ENCODE measurements at regions not wholly inside any gene's neighbourhood (a gene's known extent, or its start where the extent isn't known, plus 50 kb on each side); places are given as distances from the start of the nearest gene placed in this dataset.

DNA sequence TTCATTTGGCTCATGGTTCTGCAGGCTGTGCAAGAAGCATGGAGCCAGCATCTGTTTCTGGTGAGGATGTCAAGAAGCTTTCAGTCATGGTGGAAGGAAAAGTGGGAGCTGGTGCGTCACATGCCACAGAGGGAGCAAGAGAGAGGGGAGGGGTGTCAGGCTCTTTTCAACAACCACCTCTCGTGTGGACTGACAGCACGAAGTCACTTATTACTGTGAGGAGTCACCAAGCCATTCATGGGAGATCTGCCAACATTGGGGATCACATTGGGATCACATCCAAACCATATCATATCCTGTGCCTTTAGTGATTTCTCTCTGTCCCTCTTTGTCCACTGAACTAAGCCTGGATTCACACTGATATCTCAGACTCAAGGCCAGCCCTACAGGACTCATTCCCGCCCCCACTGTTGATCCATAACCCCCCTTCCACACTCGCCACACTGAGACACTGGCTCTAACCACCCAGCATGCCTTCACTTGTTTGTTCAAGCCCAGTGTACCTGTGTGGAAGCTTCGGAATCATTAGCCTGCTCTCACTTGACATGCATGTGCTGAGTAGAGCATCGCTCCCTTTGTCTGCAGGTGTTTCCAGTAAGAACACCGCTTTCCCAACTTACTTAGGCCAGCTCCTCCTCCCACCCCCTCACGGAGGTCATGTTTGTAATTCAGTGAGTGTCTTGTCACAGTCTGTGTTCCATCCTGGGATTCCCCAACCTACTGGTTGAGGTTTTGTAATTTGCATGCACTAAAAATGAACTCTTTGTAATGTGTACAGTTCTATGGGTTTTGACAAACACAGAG is 132.2 kb downstream of the KLF13 start:
- Histone ChIP-seq H4K20me1 (ENCODE audit: insufficient read depth, low read depth, low read length) (no peaks in the 10 kb centered on the region), H3K4me2 (ENCODE audit: low read depth, low read length, poor library complexity, severe bottlenecking) (peak overlapping the region; percentile 27), H3K27ac (ENCODE audit: low read length) (no peak overlapping the region)

DNA sequence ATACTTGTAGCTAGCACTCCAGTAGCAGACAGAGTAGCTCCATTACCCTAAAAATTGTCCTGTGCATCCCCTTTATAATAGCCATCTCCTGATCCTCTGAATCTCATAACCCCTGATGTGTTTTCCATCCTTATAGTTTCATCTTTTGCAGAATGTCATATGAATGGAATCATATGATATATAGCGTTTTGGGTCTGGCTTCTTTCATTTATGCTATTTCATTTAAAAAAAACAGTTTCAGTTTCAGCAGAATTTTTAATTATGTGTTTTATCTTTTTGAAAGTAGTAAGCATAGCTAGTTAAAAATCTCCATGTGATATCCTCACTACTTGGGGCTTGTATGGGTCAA is 132.7 kb downstream of the KLF13 start:
- Histone ChIP-seq H3K9me3 (ENCODE audit: low read length) (no peaks in the 10 kb centered on the region), H3K79me2 (ENCODE audit: low read length) (no peaks in the 10 kb centered on the region), H2AFZ (ENCODE audit: low read length) (no peak overlapping the region), H3K4me1 (ENCODE audit: low read length) (peaks cover 26% of the 10 kb centered on the region), H3K27ac (ENCODE audit: low read length) (no peak overlapping the region), H4K20me1 (ENCODE audit: insufficient read depth, low read depth, low read length) (no peaks in the 10 kb centered on the region), H3K36me3 (ENCODE audit: insufficient read depth, low read length) (no peaks in the 10 kb centered on the region), H3K9me2 (replicated peaks; ENCODE audit: insufficient read depth, low read length) (no peaks in the 10 kb centered on the region), H3K4me3 (ENCODE audit: low read length) (no peak overlapping the region), H3K9ac (ENCODE audit: low read length) (no peak overlapping the region), H3K4me2 (ENCODE audit: low read depth, low read length, poor library complexity, severe bottlenecking) (peak overlapping the region; percentile 27), H3K27me3 (ENCODE audit: low read length) (peaks cover 2% of the 10 kb centered on the region; the same call in 1 of the 2 replicates)
- no peak for DNase-seq

More for the DNA sequence above, 132.2 kb downstream of the KLF13 start:
- Histone ChIP-seq H3K9ac (ENCODE audit: low read length) (no peak overlapping the region), H3K27me3 (ENCODE audit: low read length) (peaks cover 2% of the 10 kb centered on the region; the same call in 1 of the 2 replicates), H3K9me2 (replicated peaks; ENCODE audit: insufficient read depth, low read length) (no peaks in the 10 kb centered on the region), H2AFZ (ENCODE audit: low read length) (no peak overlapping the region), H3K9me3 (ENCODE audit: low read length) (no peaks in the 10 kb centered on the region), H3K4me1 (ENCODE audit: low read length) (peaks cover 26% of the 10 kb centered on the region), H3K79me2 (ENCODE audit: low read length) (no peaks in the 10 kb centered on the region), H3K36me3 (ENCODE audit: insufficient read depth, low read length) (no peaks in the 10 kb centered on the region), H3K4me3 (ENCODE audit: low read length) (no peak overlapping the region)
- no peak for DNase-seq

- DNase-seq: no peak
- no peaks in the 10 kb centered on the region for H4K20me1 ChIP-seq (ENCODE audit: insufficient read depth, low read depth, low read length)
- H3K9me3 ChIP-seq (ENCODE audit: low read length): no peaks in the 10 kb centered on the region
- H3K9me2 ChIP-seq (replicated peaks; ENCODE audit: insufficient read depth, low read length): no peaks in the 10 kb centered on the region
- no peaks in the 10 kb centered on the region for H3K36me3 ChIP-seq (ENCODE audit: insufficient read depth, low read length)
- H3K27me3 ChIP-seq (ENCODE audit: low read length): no peaks in the 10 kb centered on the region; the same call in 1 of the 2 replicates
- H3K9ac ChIP-seq (ENCODE audit: low read length): no peak overlapping the region
- no peak overlapping the region for H3K4me3 ChIP-seq (ENCODE audit: low read length)
- H3K4me1 ChIP-seq (ENCODE audit: low read length): peaks cover 26% of the 10 kb centered on the region
- H3K27ac ChIP-seq (ENCODE audit: low read length): no peak overlapping the region
- no peak overlapping the region for H2AFZ ChIP-seq (ENCODE audit: low read length)
- H3K79me2 ChIP-seq (ENCODE audit: low read length): no peaks in the 10 kb centered on the region
- no peak overlapping the region for H3K4me2 ChIP-seq (ENCODE audit: low read depth, low read length, poor library complexity, severe bottlenecking)
Measured at GRCh38 chr15:31461375-31461774, 134.7 kb downstream of the KLF13 start.

DNA sequence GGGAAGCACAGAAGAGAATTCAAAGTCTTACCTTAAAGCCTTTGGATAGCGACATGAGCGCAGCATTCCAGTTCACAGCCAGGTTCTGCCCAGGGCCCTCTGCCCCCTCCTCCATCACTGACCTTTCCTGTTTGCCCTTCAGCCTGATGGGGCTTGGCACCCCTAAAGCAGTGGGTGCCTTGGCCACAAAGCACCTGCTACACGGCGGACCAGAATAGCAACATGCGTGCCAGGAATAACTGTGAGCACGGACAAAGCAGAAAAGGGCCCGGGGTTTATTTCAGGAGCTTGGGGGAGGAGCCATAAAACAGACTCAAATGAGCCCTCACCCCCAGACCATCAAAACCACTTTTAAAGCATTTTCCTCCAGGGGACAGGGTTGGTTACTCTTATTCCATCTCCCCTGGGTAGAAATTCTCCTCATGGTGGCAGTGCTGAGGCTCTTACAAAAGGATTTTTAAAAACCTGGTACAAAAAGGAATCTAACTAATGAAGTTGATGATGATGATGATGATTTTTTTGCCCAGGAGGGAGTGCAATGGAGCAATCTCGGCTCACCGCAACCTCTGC is 135.4 kb downstream of the KLF13 start:
- Histone ChIP-seq H3K79me2 (ENCODE audit: low read length) (no peaks in the 10 kb centered on the region), H3K27me3 (ENCODE audit: low read length) (no peaks in the 10 kb centered on the region; the same call in 1 of the 2 replicates), H3K27ac (ENCODE audit: low read length) (no peak overlapping the region), H2AFZ (ENCODE audit: low read length) (no peak overlapping the region), H3K9me3 (ENCODE audit: low read length) (no peaks in the 10 kb centered on the region), H3K4me1 (ENCODE audit: low read length) (peaks cover 26% of the 10 kb centered on the region), H3K4me3 (ENCODE audit: low read length) (no peak overlapping the region), H3K9me2 (replicated peaks; ENCODE audit: insufficient read depth, low read length) (no peaks in the 10 kb centered on the region), H4K20me1 (ENCODE audit: insufficient read depth, low read depth, low read length) (no peaks in the 10 kb centered on the region), H3K9ac (ENCODE audit: low read length) (no peak overlapping the region), H3K4me2 (ENCODE audit: low read depth, low read length, poor library complexity, severe bottlenecking) (no peak overlapping the region), H3K36me3 (ENCODE audit: insufficient read depth, low read length) (no peaks in the 10 kb centered on the region)
- DNase-seq: no peak

- no peaks in the 10 kb centered on the region for H3K79me2 ChIP-seq (ENCODE audit: low read length)
- H3K36me3 ChIP-seq (ENCODE audit: insufficient read depth, low read length): no peaks in the 10 kb centered on the region
- no peaks in the 10 kb centered on the region for H3K9me3 ChIP-seq (ENCODE audit: low read length)
- H3K9ac ChIP-seq (ENCODE audit: low read length): no peak overlapping the region
- H3K27ac ChIP-seq (ENCODE audit: low read length): no peak overlapping the region
- H2AFZ ChIP-seq (ENCODE audit: low read length): no peak overlapping the region
- H3K27me3 ChIP-seq (ENCODE audit: low read length): 0 out of 2 replicates have a peak, but pooled peaks cover 4% of the 10 kb centered on the region
- no peaks in the 10 kb centered on the region for H3K9me2 ChIP-seq (replicated peaks; ENCODE audit: insufficient read depth, low read length)
- H4K20me1 ChIP-seq (ENCODE audit: insufficient read depth, low read depth, low read length): no peaks in the 10 kb centered on the region
- peaks cover 13% of the 10 kb centered on the region for H3K4me1 ChIP-seq (ENCODE audit: low read length)
- H3K4me3 ChIP-seq (ENCODE audit: low read length): no peak overlapping the region
- DNase-seq: no peak
- no peak overlapping the region for H3K4me2 ChIP-seq (ENCODE audit: low read depth, low read length, poor library complexity, severe bottlenecking)
Measured at GRCh38 chr15:31463521-31464102, 137.0 kb downstream of the KLF13 start.

DNA sequence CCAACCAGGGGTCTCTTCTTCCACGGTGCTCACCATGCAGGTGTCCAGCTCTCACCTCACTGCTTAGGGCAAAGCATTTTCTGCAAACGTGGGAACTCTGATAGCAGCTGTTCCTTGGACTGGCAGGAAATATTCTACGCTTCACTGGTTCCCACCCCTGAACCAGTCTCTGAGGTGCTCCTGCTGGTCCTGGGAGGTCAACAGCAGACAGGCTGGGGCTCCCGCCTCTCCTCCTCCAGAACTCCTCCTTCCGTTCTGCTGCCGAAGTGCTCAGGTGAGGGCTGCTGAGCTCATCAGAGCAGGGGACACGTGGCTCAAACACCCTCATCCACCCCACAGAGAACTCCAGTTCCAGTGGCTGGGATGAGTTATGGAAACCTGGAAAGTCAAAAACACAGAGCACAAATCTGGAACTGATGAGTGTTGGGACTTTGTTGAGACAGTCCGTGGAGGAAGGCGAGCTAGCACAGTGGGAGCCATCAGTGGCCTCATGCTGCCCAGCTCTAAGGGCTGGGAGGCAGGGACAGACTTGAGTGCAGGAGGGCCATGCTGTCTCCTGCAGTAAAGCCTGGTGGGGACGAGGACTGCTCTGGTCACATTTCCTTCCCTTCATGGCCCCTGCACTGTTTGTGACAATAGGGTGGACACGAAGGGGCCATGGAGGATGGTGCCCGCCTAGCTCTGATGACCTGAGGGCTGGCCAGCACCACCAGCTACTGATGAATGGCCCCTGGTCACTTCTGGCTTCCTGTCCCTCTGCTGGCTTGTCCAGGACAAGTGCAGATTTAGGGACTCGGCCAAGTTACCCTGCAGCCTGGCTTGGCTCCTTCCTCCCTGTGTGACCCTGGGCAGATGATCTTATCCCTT is 137.8 kb downstream of the KLF13 start:
- Histone ChIP-seq H3K27me3 (ENCODE audit: low read length) (0 out of 2 replicates have a peak, but pooled peaks cover 4% of the 10 kb centered on the region), H3K79me2 (ENCODE audit: low read length) (no peaks in the 10 kb centered on the region), H3K4me2 (ENCODE audit: low read depth, low read length, poor library complexity, severe bottlenecking) (no peak overlapping the region), H2AFZ (ENCODE audit: low read length) (no peak overlapping the region), H3K9me2 (replicated peaks; ENCODE audit: insufficient read depth, low read length) (no peaks in the 10 kb centered on the region), H3K9ac (ENCODE audit: low read length) (no peak overlapping the region), H3K4me3 (ENCODE audit: low read length) (no peak overlapping the region), H4K20me1 (ENCODE audit: insufficient read depth, low read depth, low read length) (no peaks in the 10 kb centered on the region), H3K27ac (ENCODE audit: low read length) (no peak overlapping the region), H3K9me3 (ENCODE audit: low read length) (no peaks in the 10 kb centered on the region), H3K4me1 (ENCODE audit: low read length) (peaks cover 4% of the 10 kb centered on the region), H3K36me3 (ENCODE audit: insufficient read depth, low read length) (no peaks in the 10 kb centered on the region)
- no peak for DNase-seq

GRCh38 chr15:31465083-31465955 is 138.7 kb downstream of the KLF13 start:
- no peaks in the 10 kb centered on the region for H3K9me2 ChIP-seq (replicated peaks; ENCODE audit: insufficient read depth, low read length)
- no peaks in the 10 kb centered on the region for H3K9me3 ChIP-seq (ENCODE audit: low read length)
- H3K9ac ChIP-seq (ENCODE audit: low read length): no peak overlapping the region
- no peak for DNase-seq
- H3K79me2 ChIP-seq (ENCODE audit: low read length): no peaks in the 10 kb centered on the region
- no peak overlapping the region for H3K4me2 ChIP-seq (ENCODE audit: low read depth, low read length, poor library complexity, severe bottlenecking)
- H3K27ac ChIP-seq (ENCODE audit: low read length): no peak overlapping the region
- no peaks in the 10 kb centered on the region for H3K4me1 ChIP-seq (ENCODE audit: low read length)
- no peaks in the 10 kb centered on the region for H3K36me3 ChIP-seq (ENCODE audit: insufficient read depth, low read length)
- no peaks in the 10 kb centered on the region for H4K20me1 ChIP-seq (ENCODE audit: insufficient read depth, low read depth, low read length)
- no peak overlapping the region for H3K4me3 ChIP-seq (ENCODE audit: low read length)
- H2AFZ ChIP-seq (ENCODE audit: low read length): no peak overlapping the region
- 0 out of 2 replicates have a peak, but pooled peaks cover 4% of the 10 kb centered on the region for H3K27me3 ChIP-seq (ENCODE audit: low read length)
